Sigmoid colon (tissue), 6 donors: ENCODE measurements at regions not wholly inside any gene's neighbourhood (a gene's known extent, or its start where the extent isn't known, plus 50 kb on each side); places are given as distances from the start of the nearest gene placed in this dataset.
"Not testable (repeated sequence)": the region's sequence is repeated elsewhere in the genome, so short reads cannot be mapped to it uniquely, and the experiment has no call there.

Source experiments
- DNase-seq: peaks from one replicate; pipeline ENCODE4 v3.0.0-alpha.2; 2019
- H3K27ac ChIP-seq, 4 donors: fragments of 200-600 bp; sonication (generic); one replicate each; pipeline ENCODE4 v1.5.1; 2016 to 2019; ENCODE audit warnings: mild to moderate bottlenecking in 1 of 4
- H3K27me3 ChIP-seq, 3 donors: fragments of 200-600 bp; sonication (generic); one replicate each; pipeline ENCODE4 v1.5.1; 2019; ENCODE audit warnings: mild to moderate bottlenecking in 1 of 3
- H3K36me3 ChIP-seq, 4 donors: fragments of 200-600 bp; sonication (generic); one replicate each; pipeline ENCODE4 v1.5.1; 2016 to 2019
- H3K4me1 ChIP-seq, 4 donors: fragments of 200-600 bp; sonication (generic); one replicate each; pipeline ENCODE4 v1.5.1; 2017 to 2019
- H3K4me3 ChIP-seq, 4 donors: fragments of 200-600 bp; sonication (generic); one replicate each; pipeline ENCODE4 v1.5.1; 2017 to 2019; ENCODE audit warnings: mild to moderate bottlenecking in 2 of 4, moderate library complexity in 1 of 4
- H3K9me3 ChIP-seq, 4 donors: fragments of 200-600 bp in 3 of 4; sonication (generic) in 3 of 4; one replicate each; pipeline versions ENCODE4 v1.5.1 to v1.6.1; 2013 to 2019
- EP300 ChIP-seq, 4 donors: sonication (generic); formaldehyde crosslinking; IDR thresholded peaks; one replicate each; pipeline ENCODE4 v1.6.1; 2017; ENCODE audit warnings: antibody characterized with exemption in 4 of 4
- POLR2A ChIP-seq, 2 donors: fragments of 450-650 bp; IDR thresholded peaks; one replicate each; pipeline ENCODE4 v1.6.1; 2016; ENCODE audit warnings: antibody characterized with exemption in 2 of 2, mild to moderate bottlenecking in 2 of 2, moderate library complexity in 2 of 2
- POLR2AphosphoS5 ChIP-seq, 4 donors: sonication (generic); formaldehyde crosslinking; IDR thresholded peaks; one replicate each; pipeline ENCODE4 v1.6.1; 2017; ENCODE audit warnings: antibody characterized with exemption in 4 of 4
- WGBS, 2 donors: extraction: QIAGEN DNeasy Blood & Tissue Kit; methylation state at CpG; one replicate each; pipeline ENCODE4 v1.1.7; 2013; 5-methylcytosine and 5-hydroxymethylcytosine counted together
- intact Hi-C: fragments of 100-400 bp; cut with DNase I; formaldehyde crosslinking; loops from one replicate; pipeline ENCODE4 v1.15.1; 2023
- TF ChIP-seq, protein P1 (sequence below), 4 experiments: fragments of 450-650 bp in 3 of 4; fragments of 200-600 bp in 1 of 4; IDR thresholded peaks; one replicate each; pipeline ENCODE4 v1.5.1; 2016 to 2019; ENCODE audit warnings: antibody characterized with exemption in 4 of 4, mild to moderate bottlenecking in 3 of 4, moderate library complexity in 2 of 4
- donor health status: healthy with polysubstance abuse.
- donor health status: healthy.

DNA sequence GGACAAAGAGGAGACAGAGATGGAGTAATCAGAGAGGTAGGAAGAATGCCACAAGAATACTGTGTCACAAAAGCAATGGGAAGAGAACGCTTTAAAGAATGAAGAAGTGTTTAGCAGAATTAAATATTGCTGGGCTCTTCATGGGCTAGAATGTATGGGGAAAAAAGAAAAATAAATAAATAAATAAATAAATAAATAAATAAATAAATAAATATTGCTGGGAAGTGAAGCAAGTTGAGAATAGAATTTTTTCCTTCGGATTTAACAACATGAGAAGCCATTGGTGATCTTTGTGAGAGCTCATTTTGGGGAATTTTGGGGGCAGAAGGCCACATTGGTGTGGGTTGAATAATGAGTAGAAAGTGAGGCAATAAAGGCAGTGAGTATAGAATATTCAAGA lies 59.7 kb upstream of the FRMPD3 start:
- TF ChIP-seq, protein P1, sequence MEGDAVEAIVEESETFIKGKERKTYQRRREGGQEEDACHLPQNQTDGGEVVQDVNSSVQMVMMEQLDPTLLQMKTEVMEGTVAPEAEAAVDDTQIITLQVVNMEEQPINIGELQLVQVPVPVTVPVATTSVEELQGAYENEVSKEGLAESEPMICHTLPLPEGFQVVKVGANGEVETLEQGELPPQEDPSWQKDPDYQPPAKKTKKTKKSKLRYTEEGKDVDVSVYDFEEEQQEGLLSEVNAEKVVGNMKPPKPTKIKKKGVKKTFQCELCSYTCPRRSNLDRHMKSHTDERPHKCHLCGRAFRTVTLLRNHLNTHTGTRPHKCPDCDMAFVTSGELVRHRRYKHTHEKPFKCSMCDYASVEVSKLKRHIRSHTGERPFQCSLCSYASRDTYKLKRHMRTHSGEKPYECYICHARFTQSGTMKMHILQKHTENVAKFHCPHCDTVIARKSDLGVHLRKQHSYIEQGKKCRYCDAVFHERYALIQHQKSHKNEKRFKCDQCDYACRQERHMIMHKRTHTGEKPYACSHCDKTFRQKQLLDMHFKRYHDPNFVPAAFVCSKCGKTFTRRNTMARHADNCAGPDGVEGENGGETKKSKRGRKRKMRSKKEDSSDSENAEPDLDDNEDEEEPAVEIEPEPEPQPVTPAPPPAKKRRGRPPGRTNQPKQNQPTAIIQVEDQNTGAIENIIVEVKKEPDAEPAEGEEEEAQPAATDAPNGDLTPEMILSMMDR (IDR thresholded peaks at IDR 0.05) = no peak
- no peak for TF ChIP-seq POLR2A (IDR thresholded peaks at IDR 0.05)
- no peak for TF ChIP-seq POLR2AphosphoS5 (IDR thresholded peaks at IDR 0.05)
- TF ChIP-seq EP300 (IDR thresholded peaks at IDR 0.05) = no peak
- Histone ChIP-seq H3K4me1 (no peaks in the 10 kb centered on the region), H3K9me3 (peaks cover 0 to 3% (median 0%) of the 10 kb centered on the region in 4 donors), H3K36me3 (no peaks in the 10 kb centered on the region), H3K27me3 (no peaks in the 10 kb centered on the region), H3K4me3 (no peak overlapping the region), H3K27ac (no peak overlapping the region)
- intact Hi-C loops = no loop called here
- 80 to 92% methylated on average over 2 of the region's 2 CpGs for WGBS, 2 donors
- DNase-seq = no peak

DNA sequence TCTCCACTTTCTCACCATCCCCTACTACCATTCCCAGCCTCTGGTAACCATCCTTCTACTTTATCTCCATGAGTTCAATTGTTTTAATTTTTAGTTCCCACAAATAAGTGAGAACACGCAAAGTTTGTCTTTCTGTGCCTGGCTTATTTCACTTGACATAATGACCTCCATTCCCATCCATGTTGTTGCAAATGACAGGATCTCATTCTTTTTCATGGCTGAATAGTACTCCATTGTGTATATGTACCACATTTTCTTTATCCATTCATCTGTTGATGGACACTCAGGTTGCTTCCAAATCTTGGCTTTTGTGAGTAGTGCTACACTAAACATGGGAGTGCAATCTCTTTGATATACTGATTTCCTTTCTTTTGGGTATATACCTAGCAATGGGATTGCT lies 55.8 kb upstream of the FRMPD3 start:
- H3K9me3 ChIP-seq, H3K36me3 ChIP-seq, H3K4me1 ChIP-seq, H3K4me3 ChIP-seq, H3K27ac ChIP-seq, intact Hi-C loops, H3K27me3 ChIP-seq, DNase-seq: not testable (repeated sequence)
- 97 to 98% methylated on average over 1 of the region's 1 CpG for WGBS, 2 donors

DNA sequence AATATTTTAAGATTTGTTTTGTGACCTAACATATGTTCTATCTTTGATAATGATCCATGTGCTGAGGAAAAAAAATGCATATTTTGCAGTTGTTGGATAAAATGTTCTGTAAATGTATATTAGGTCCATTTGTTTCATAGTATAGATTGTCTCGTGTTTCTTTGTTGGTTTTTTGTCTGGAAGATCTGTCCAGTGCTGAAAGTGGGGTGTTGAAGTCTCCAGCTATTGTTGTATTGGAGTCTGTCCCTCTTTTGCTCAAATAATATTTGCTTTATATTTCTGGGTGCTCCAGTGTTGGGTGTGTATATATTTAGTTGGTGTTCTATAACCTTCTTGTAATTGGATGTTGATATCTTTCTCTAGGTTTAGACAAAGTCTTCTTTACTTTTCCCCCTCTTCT lies 53.2 kb upstream of the FRMPD3 start:
- TF ChIP-seq, protein P1 (IDR thresholded peaks at IDR 0.05) = no peak
- TF ChIP-seq POLR2AphosphoS5 (IDR thresholded peaks at IDR 0.05) (no peak), POLR2A (IDR thresholded peaks at IDR 0.05) (no peak), EP300 (IDR thresholded peaks at IDR 0.05) (no peak)
- peaks cover 0 to 3% (median 0%) of the 10 kb centered on the region in 4 donors for H3K9me3 ChIP-seq
- no peaks in the 10 kb centered on the region for H3K36me3 ChIP-seq
- no peak overlapping the region for H3K27ac ChIP-seq
- intact Hi-C loops = no loop called here
- no peaks in the 10 kb centered on the region for H3K4me1 ChIP-seq
- 17 to 41% methylated on average over 1 of the region's 1 CpG for WGBS, 2 donors
- H3K4me3 ChIP-seq = no peak overlapping the region
- H3K27me3 ChIP-seq = no peaks in the 10 kb centered on the region
- no peak for DNase-seq

DNA sequence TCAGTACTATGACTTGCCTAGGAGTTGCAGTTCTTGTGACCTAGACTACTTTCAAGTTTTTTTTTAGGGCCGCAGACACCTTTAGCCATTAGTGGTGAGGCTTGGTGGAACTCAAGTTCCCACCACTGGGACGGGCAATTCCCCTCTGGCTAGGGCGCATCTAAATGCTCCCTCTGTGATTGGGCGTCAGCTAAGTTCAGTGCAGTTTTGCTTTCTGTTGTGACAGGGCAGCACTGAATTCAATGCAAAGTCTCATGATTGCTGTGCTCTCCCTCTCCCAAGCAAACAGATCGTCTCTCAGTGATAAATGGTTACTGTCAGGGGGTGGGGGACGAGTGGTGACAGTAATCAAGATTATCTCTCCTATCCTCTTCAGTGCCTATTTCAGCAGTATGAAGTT lies 52.7 kb upstream of the FRMPD3 start:
- 42 to 59% methylated on average over 6 of the region's 6 CpGs for WGBS, 2 donors
- intact Hi-C loops = no loop called here
- Histone ChIP-seq H3K36me3 (no peaks in the 10 kb centered on the region), H3K4me3 (no peak overlapping the region), H3K27me3 (no peaks in the 10 kb centered on the region), H3K4me1 (no peaks in the 10 kb centered on the region), H3K9me3 (peaks cover 0 to 3% (median 0%) of the 10 kb centered on the region in 4 donors), H3K27ac (no peak overlapping the region)
- TF ChIP-seq POLR2A (IDR thresholded peaks at IDR 0.05) (no peak), EP300 (IDR thresholded peaks at IDR 0.05) (no peak), POLR2AphosphoS5 (IDR thresholded peaks at IDR 0.05) (no peak)
- TF ChIP-seq, protein P1 (IDR thresholded peaks at IDR 0.05) = no peak
- DNase-seq = no peak

DNA sequence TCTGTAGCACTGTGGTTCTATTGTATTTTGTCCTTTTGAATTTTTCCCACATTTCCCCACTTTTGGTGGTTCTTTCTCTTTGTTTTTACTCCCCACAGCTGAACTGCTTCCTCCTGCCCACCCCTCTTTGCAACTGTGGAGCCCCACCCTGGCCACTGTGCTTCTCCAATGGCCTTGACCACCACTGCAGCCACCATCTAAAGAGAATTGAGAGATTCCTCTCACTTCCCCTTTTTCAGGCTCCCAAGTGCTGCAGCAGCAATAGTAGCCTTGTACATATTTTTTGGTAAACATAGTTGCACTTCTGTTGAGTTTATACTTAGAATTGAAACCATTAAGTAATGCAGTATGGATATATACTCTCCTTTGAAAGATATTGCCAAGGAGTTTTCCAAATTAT lies 51.3 kb upstream of the FRMPD3 start:
- no peak for DNase-seq
- no peak for TF ChIP-seq POLR2AphosphoS5 (IDR thresholded peaks at IDR 0.05)
- no peak for TF ChIP-seq EP300 (IDR thresholded peaks at IDR 0.05)
- TF ChIP-seq, protein P1 (IDR thresholded peaks at IDR 0.05) = no peak
- TF ChIP-seq POLR2A (IDR thresholded peaks at IDR 0.05) = no peak
- Histone ChIP-seq H3K4me1 (no peaks in the 10 kb centered on the region), H3K36me3 (no peaks in the 10 kb centered on the region), H3K27ac (no peak overlapping the region), H3K4me3 (no peak overlapping the region), H3K9me3 (peaks cover 0 to 3% (median 0%) of the 10 kb centered on the region in 4 donors), H3K27me3 (no peaks in the 10 kb centered on the region)
- intact Hi-C loops = no loop called here
